SK-N-SH (cell line): ENCODE measurements at regions not wholly inside any gene's neighbourhood (a gene's known extent, or its start where the extent isn't known, plus 50 kb on each side); places are given as distances from the start of the nearest gene placed in this dataset.

Experiments
- CTCF ChIA-PET: fragments of 300-600, 350-600 bp; formaldehyde crosslinking; extraction: SDS; loops from one replicate; lab custom pipeline; 2021; lab: Yijun Ruan, JAX
- POLR2A ChIA-PET: fragments of 350-600 bp; sonication (Branson Sonifier 250); formaldehyde crosslinking; extraction: SDS; loops from one replicate; lab custom pipeline; 2020; ENCODE audit warnings: antibody characterized with exemption, inconsistent platforms; lab: Yijun Ruan, JAX
- DNase-seq: peaks from one replicate; pipeline ENCODE4 v3.0.0; 2012
- H2AFZ ChIP-seq: fragments of 200-600 bp; sonication (generic); 2 replicates; pipeline ENCODE4 v1.8.1; 2016; ENCODE audit warnings: antibody characterized with exemption, mild to moderate bottlenecking, low read depth
- H3F3A ChIP-seq: fragments of 200-600 bp; sonication (generic); replicated peaks from 2 replicates; pipeline ENCODE3; 2016; ENCODE audit warnings: antibody characterized with exemption, mild to moderate bottlenecking; ENCODE audit not compliant: insufficient read depth
- H3K27ac ChIP-seq, 2 experiments: fragments of 200-500 bp in 1 of 2; fragments of 200-600 bp in 1 of 2; sonication (Bioruptor generic) in 1 of 2; sonication (generic), shearing (Covaris generic) in 1 of 2; 2 replicates each; pipeline versions ENCODE4 v1.5.1 to v1.6.1; 2014 to 2016; ENCODE audit warnings: low read depth in 2 of 2, inconsistent platforms in 1 of 2, low read length in 1 of 2, mild to moderate bottlenecking in 1 of 2, mixed read lengths in 1 of 2
- H3K27me3 ChIP-seq: fragments of 200-600 bp; sonication (generic), shearing (Covaris generic); 2 replicates; pipeline ENCODE4 v1.6.1; 2016; ENCODE audit warnings: mixed run types; ENCODE audit not compliant: insufficient read depth
- H3K36me3 ChIP-seq, 2 experiments: fragments of 200-500 bp in 1 of 2; fragments of 200-600 bp in 1 of 2; sonication (Bioruptor generic) in 1 of 2; sonication (generic) in 1 of 2; replicated peaks in 1 of 2; 2 replicates each; pipeline versions ENCODE3 to v1.5.1; 2014 to 2016; ENCODE audit warnings: low read length in 1 of 2, mild to moderate bottlenecking in 1 of 2; ENCODE audit not compliant: insufficient read depth in 2 of 2, control insufficient read depth in 1 of 2
- H3K4me1 ChIP-seq, 2 experiments: fragments of 200-500 bp in 1 of 2; fragments of 200-600 bp in 1 of 2; sonication (Bioruptor generic) in 1 of 2; sonication (generic), shearing (Covaris generic) in 1 of 2; 2 replicates each; pipeline versions ENCODE4 v1.5.1 to v1.6.1; 2014 to 2016; ENCODE audit warnings: low read depth in 1 of 2, low read length in 1 of 2, mixed run types in 1 of 2; ENCODE audit not compliant: insufficient read depth in 2 of 2, control insufficient read depth in 1 of 2
- H3K4me2 ChIP-seq: fragments of 200-600 bp; sonication (generic), shearing (Covaris generic); 2 replicates; pipeline ENCODE4 v1.6.1; 2017; ENCODE audit warnings: mixed run types
- H3K4me3 ChIP-seq, 2 experiments: fragments of 200-500 bp in 1 of 2; fragments of 200-600 bp in 1 of 2; sonication (Bioruptor generic) in 1 of 2; sonication (generic), shearing (Covaris generic) in 1 of 2; 2 replicates each; pipeline versions ENCODE4 v1.5.1 to v1.8.1; 2014 to 2016; ENCODE audit warnings: low read depth in 2 of 2, inconsistent platforms in 1 of 2, low read length in 1 of 2, mild to moderate bottlenecking in 1 of 2, mixed read lengths in 1 of 2, moderate library complexity in 1 of 2
- H3K79me2 ChIP-seq: fragments of 200-600 bp; sonication (generic); 2 replicates; pipeline ENCODE4 v1.8.1; 2017; ENCODE audit warnings: mild to moderate bottlenecking; ENCODE audit not compliant: insufficient read depth
- H3K9ac ChIP-seq: fragments of 200-600 bp; sonication (generic); 2 replicates; pipeline ENCODE4 v1.6.1; 2017; ENCODE audit warnings: mixed run types
- H3K9me2 ChIP-seq: fragments of 200-600 bp; sonication (generic); 2 replicates; pipeline ENCODE4 v1.6.1; 2017; ENCODE audit warnings: mixed run types
- H3K9me3 ChIP-seq: fragments of 200-600 bp; sonication (generic); 2 replicates; pipeline ENCODE4 v1.6.1; 2017; ENCODE audit warnings: mixed run types, mild to moderate bottlenecking, moderate library complexity
- H4K20me1 ChIP-seq: fragments of 200-600 bp; sonication (generic); 2 replicates; pipeline ENCODE4 v1.6.1; 2017; ENCODE audit warnings: mild to moderate bottlenecking, mixed run types; ENCODE audit not compliant: insufficient read depth
- EP300 ChIP-seq, 2 experiments: IDR thresholded peaks; 2 replicates each; pipeline versions ENCODE4 v1.4.0 to v1.6.1; 2012; ENCODE audit warnings: borderline replicate concordance in 1 of 2, low read depth in 1 of 2, low read length in 1 of 2
- EZH2phosphoT487 ChIP-seq: fragments of 200-600 bp; sonication (generic); IDR thresholded peaks from 2 replicates; pipeline ENCODE4 v1.6.1; 2017; ENCODE audit warnings: low read depth, mixed run types, mild to moderate bottlenecking, antibody characterized with exemption, moderate library complexity, borderline replicate concordance
- FOXJ3 ChIP-seq: sonication (generic); formaldehyde crosslinking; IDR thresholded peaks from 2 replicates; pipeline ENCODE4 v1.5.1; 2020; ENCODE audit warnings: mild to moderate bottlenecking, missing genetic modification reagents
- FOXM1 ChIP-seq: IDR thresholded peaks from 2 replicates; pipeline ENCODE4 v1.4.0; 2012; ENCODE audit warnings: low read depth, mild to moderate bottlenecking
- GABPA ChIP-seq: IDR thresholded peaks from 2 replicates; pipeline ENCODE4 v1.4.0; 2012; ENCODE audit warnings: low read depth, mild to moderate bottlenecking
- MEF2A ChIP-seq: IDR thresholded peaks from 2 replicates; pipeline ENCODE4 v1.4.0; 2012; ENCODE audit warnings: low read depth, borderline replicate concordance
- MXI1 ChIP-seq: IDR thresholded peaks from 2 replicates; pipeline ENCODE4 v1.6.1; 2012; ENCODE audit warnings: mild to moderate bottlenecking, low read depth, low read length, improper control_type of control experiment
- NFIC ChIP-seq: IDR thresholded peaks from 2 replicates; pipeline ENCODE4 v1.4.0; 2012; ENCODE audit warnings: borderline replicate concordance
- NRF1 ChIP-seq: IDR thresholded peaks from 2 replicates; pipeline ENCODE4 v1.6.1; 2012; ENCODE audit warnings: low read depth, mild to moderate bottlenecking, low read length
- RCOR1 ChIP-seq: fragments of 150-350 bp; IDR thresholded peaks from 2 replicates; pipeline ENCODE4 v1.6.1; 2017; ENCODE audit warnings: antibody characterized with exemption, low read length
- RFX5 ChIP-seq: IDR thresholded peaks from 2 replicates; pipeline ENCODE4 v1.6.1; 2012; ENCODE audit warnings: mild to moderate bottlenecking, improper control_type of control experiment, low read length
- RXRA ChIP-seq: IDR thresholded peaks from 2 replicates; pipeline ENCODE4 v1.4.0; 2012; ENCODE audit warnings: low read depth, mild to moderate bottlenecking, borderline replicate concordance
- SMC3 ChIP-seq: IDR thresholded peaks from 2 replicates; pipeline ENCODE4 v1.6.1; 2012; ENCODE audit warnings: low read depth, low read length, improper control_type of control experiment
- TAF1 ChIP-seq: IDR thresholded peaks from 2 replicates; pipeline ENCODE4 v1.6.1; 2012; ENCODE audit warnings: low read depth, mild to moderate bottlenecking, low read length, moderate library complexity, borderline replicate concordance
- TCF12 ChIP-seq: IDR thresholded peaks from 2 replicates; pipeline ENCODE4 v1.4.0; 2012
- YY1 ChIP-seq: IDR thresholded peaks from 2 replicates; pipeline ENCODE4 v1.4.0; 2012; ENCODE audit warnings: low read depth, mild to moderate bottlenecking
- WGBS: methylation state at CpG from one replicate; pipeline ENCODE4 v1.1.6; 2017; ENCODE audit warnings: low lambda C conversion rate; 5-methylcytosine and 5-hydroxymethylcytosine counted together
- TF ChIP-seq, protein P1 (sequence below): IDR thresholded peaks from 2 replicates; pipeline ENCODE4 v1.4.0; 2012; ENCODE audit warnings: low read depth, borderline replicate concordance
- TF ChIP-seq, protein P2 (sequence below): fragments of 150-350 bp; IDR thresholded peaks from 2 replicates; pipeline ENCODE4 v1.6.1; 2016; ENCODE audit warnings: mild to moderate bottlenecking, low read depth, low read length
- TF ChIP-seq, protein P3 (sequence below): fragments of 200-600 bp; sonication (generic); IDR thresholded peaks from 2 replicates; pipeline ENCODE4 v1.6.1; 2017; ENCODE audit warnings: antibody characterized with exemption, mild to moderate bottlenecking, moderate library complexity
- TF ChIP-seq, protein P4 (sequence below): IDR thresholded peaks from 2 replicates; pipeline ENCODE4; 2012
- TF ChIP-seq, protein P5 (sequence below): IDR thresholded peaks from 2 replicates; pipeline ENCODE4 v1.4.0; 2012; ENCODE audit warnings: low read depth, borderline replicate concordance

DNA sequence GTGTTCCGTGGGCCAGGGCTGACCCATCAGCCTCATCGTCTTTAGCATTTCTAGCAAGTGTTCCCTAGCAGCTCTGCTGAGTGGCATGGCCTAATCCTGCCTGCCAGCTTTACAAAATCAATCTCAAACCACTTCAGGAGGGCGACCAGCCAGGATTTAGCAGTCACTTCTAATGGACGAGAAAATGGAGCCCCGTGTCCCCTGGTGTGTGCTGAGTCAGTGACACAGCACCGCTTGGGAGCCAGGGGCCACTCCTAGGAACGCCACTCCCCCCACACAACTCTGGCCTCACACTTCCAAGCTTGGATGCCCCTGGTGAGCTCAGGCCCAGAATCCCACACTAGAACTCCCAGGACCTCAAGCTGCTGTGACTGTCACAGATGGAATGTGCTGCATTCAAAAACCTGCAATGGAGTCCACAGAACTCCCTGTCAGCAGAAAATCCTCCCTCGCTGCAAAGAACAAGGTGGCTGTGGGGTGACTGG is 311.2 kb upstream of the GATB start:
- ChIA-PET POLR2A (no interaction called here), CTCF (interaction anchor here (1.1 kb wide), 1 partner anchor 444 kb away, joined by 3 read pairs; no protein-coding TSS in a partner anchor)
- H3K27ac ChIP-seq, result no peak overlapping the region
- H3K9me2 ChIP-seq, result no peaks in the 10 kb centered on the region
- no peak overlapping the region for H2AFZ ChIP-seq
- peaks cover 0 to 3% of the 10 kb centered on the region in 2 experiments; a peak in 1 of 4 replicates for H3K4me1 ChIP-seq
- no peak overlapping the region for H3K9ac ChIP-seq
- H3K79me2 ChIP-seq, result no peaks in the 10 kb centered on the region
- TF ChIP-seq MXI1 (no peak), TAF1 (no peak), FOXM1 (no peak), RXRA (no peak), MEF2A (no peak), FOXJ3 (CRISPR knock-in tag) (no peak), GABPA (no peak), TCF12 (no peak), EZH2phosphoT487 (no peak), RCOR1 (no peak), YY1 (no peak)
- TF ChIP-seq, protein P1, sequence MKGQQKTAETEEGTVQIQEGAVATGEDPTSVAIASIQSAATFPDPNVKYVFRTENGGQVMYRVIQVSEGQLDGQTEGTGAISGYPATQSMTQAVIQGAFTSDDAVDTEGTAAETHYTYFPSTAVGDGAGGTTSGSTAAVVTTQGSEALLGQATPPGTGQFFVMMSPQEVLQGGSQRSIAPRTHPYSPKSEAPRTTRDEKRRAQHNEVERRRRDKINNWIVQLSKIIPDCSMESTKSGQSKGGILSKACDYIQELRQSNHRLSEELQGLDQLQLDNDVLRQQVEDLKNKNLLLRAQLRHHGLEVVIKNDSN, result no peak
- H3F3A ChIP-seq, result no peaks in the 10 kb centered on the region
- H3K27me3 ChIP-seq, result no peaks in the 10 kb centered on the region
- 38% methylated on average over 4 of the region's 8 CpGs for WGBS
- no peaks in the 10 kb centered on the region for H3K36me3 ChIP-seq
- H4K20me1 ChIP-seq, result no peaks in the 10 kb centered on the region
- no peaks in the 10 kb centered on the region for H3K9me3 ChIP-seq
- H3K4me3 ChIP-seq, result no peak overlapping the region
- no peak for DNase-seq
- no peak overlapping the region for H3K4me2 ChIP-seq

DNA sequence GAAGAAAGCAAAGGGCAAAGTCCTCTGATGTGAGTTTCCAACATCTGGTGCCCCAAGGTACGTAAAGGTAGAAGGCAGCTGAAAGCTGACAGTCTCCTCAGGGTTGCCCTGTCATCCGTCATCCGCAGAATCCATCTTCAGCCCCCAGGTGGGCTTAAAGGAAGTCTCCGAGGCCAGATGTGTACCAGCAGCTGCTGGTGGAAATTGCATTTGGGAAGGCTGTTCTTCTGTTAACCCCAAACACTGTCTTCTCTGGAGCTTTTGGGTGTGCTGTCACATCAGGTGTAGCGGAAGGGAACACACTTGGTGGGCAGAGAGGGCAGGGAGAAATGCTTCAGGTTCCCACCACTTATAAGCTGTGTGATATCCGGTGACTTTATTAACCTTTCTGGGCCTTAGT is 310.0 kb upstream of the GATB start:
- no peaks in the 10 kb centered on the region for H3K9me2 ChIP-seq
- H3K9me3 ChIP-seq, result no peaks in the 10 kb centered on the region
- TF ChIP-seq NFIC, result no peak
- TF ChIP-seq YY1, result no peak
- TF ChIP-seq MEF2A, result no peak
- no peak for TF ChIP-seq SMC3
- TF ChIP-seq, protein P2, sequence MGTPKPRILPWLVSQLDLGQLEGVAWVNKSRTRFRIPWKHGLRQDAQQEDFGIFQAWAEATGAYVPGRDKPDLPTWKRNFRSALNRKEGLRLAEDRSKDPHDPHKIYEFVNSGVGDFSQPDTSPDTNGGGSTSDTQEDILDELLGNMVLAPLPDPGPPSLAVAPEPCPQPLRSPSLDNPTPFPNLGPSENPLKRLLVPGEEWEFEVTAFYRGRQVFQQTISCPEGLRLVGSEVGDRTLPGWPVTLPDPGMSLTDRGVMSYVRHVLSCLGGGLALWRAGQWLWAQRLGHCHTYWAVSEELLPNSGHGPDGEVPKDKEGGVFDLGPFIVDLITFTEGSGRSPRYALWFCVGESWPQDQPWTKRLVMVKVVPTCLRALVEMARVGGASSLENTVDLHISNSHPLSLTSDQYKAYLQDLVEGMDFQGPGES, result no peak
- TF ChIP-seq, protein P1, result no peak
- TF ChIP-seq, protein P3, sequence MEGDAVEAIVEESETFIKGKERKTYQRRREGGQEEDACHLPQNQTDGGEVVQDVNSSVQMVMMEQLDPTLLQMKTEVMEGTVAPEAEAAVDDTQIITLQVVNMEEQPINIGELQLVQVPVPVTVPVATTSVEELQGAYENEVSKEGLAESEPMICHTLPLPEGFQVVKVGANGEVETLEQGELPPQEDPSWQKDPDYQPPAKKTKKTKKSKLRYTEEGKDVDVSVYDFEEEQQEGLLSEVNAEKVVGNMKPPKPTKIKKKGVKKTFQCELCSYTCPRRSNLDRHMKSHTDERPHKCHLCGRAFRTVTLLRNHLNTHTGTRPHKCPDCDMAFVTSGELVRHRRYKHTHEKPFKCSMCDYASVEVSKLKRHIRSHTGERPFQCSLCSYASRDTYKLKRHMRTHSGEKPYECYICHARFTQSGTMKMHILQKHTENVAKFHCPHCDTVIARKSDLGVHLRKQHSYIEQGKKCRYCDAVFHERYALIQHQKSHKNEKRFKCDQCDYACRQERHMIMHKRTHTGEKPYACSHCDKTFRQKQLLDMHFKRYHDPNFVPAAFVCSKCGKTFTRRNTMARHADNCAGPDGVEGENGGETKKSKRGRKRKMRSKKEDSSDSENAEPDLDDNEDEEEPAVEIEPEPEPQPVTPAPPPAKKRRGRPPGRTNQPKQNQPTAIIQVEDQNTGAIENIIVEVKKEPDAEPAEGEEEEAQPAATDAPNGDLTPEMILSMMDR, result no peak
- TF ChIP-seq, protein P4, sequence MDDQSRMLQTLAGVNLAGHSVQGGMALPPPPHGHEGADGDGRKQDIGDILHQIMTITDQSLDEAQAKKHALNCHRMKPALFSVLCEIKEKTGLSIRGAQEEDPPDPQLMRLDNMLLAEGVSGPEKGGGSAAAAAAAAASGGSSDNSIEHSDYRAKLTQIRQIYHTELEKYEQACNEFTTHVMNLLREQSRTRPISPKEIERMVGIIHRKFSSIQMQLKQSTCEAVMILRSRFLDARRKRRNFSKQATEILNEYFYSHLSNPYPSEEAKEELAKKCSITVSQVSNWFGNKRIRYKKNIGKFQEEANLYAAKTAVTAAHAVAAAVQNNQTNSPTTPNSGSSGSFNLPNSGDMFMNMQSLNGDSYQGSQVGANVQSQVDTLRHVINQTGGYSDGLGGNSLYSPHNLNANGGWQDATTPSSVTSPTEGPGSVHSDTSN, result no peak
- TF ChIP-seq EP300 (IDR thresholded peaks at IDR 0.05; ENCODE audit: borderline replicate concordance in 1 of 2, low read depth in 1 of 2, low read length in 1 of 2), result no peak
- no peak for TF ChIP-seq RFX5
- TF ChIP-seq NRF1, result no peak
- TF ChIP-seq MXI1, result no peak
- TF ChIP-seq RCOR1, result no peak
- TF ChIP-seq, protein P5, sequence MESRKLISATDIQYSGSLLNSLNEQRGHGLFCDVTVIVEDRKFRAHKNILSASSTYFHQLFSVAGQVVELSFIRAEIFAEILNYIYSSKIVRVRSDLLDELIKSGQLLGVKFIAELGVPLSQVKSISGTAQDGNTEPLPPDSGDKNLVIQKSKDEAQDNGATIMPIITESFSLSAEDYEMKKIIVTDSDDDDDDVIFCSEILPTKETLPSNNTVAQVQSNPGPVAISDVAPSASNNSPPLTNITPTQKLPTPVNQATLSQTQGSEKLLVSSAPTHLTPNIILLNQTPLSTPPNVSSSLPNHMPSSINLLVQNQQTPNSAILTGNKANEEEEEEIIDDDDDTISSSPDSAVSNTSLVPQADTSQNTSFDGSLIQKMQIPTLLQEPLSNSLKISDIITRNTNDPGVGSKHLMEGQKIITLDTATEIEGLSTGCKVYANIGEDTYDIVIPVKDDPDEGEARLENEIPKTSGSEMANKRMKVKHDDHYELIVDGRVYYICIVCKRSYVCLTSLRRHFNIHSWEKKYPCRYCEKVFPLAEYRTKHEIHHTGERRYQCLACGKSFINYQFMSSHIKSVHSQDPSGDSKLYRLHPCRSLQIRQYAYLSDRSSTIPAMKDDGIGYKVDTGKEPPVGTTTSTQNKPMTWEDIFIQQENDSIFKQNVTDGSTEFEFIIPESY, result no peak
- no peak for TF ChIP-seq EZH2phosphoT487
- TF ChIP-seq, all 33 proteins: peak for 0
- Histone ChIP-seq H3K4me1 (peaks cover 0 to 3% of the 10 kb centered on the region in 2 experiments; a peak in 1 of 4 replicates), H3K27ac (no peak overlapping the region), H3K4me2 (no peak overlapping the region), H3K79me2 (no peaks in the 10 kb centered on the region), H2AFZ (no peak overlapping the region), H3F3A (no peaks in the 10 kb centered on the region), H3K9ac (no peak overlapping the region), H3K27me3 (no peaks in the 10 kb centered on the region), H4K20me1 (no peaks in the 10 kb centered on the region), H3K4me3 (no peak overlapping the region), H3K36me3 (no peaks in the 10 kb centered on the region)
- ChIA-PET POLR2A (no interaction called here), CTCF (interaction anchor here (0.6 kb wide), 1 partner anchor 81 kb away, joined by 3 read pairs; no protein-coding TSS in a partner anchor)
- 77% methylated on average over 5 of the region's 6 CpGs for WGBS
- DNase-seq, result no peak
